ENCODE measurements at regions not wholly inside any gene's neighbourhood (a gene's known extent, or its start where the extent isn't known, plus 50 kb on each side); places are given as distances from the start of the nearest gene placed in this dataset.

DNA sequence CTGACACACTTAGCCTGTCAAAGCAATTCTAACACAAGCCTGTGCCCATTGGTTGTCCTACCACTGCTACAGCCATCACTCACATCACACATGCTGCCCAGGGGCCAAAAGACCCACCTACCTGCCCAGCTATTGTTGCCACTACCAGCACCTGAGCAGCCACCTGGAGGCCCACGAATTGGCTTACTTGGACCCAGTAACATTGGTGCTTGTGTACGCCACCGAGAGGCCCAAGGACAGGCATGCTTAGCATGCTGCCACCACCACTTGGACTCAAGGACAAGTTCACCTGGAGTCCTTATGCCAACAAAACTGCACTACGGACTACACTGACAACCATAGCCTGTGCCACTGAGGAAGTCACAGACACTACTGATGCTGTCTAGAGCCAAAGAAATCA lies 221.1 kb downstream of the SLC38A4 start:
- Histone ChIP-seq H3K36me3 (ENCODE audit: control insufficient read depth in 2 of 2, extremely low read depth in 1 of 2, insufficient read depth in 2 of 2, low read length in 2 of 2) (no peaks in the 10 kb centered on the region), H3K79me2 (ENCODE audit: control insufficient read depth, insufficient read depth, low read length) (no peaks in the 10 kb centered on the region), H3K9me3 (replicated peaks; ENCODE audit: control insufficient read depth, insufficient read depth, low read length) (no peaks in the 10 kb centered on the region), H4K20me1 (replicated peaks; ENCODE audit: control insufficient read depth, extremely low read depth, insufficient read depth, low read length) (no peaks in the 10 kb centered on the region), H2AFZ (ENCODE audit: low read depth, low read length) (no peak overlapping the region), H3K27me3 (ENCODE audit: control insufficient read depth in 2 of 2, insufficient read depth in 2 of 2, low read length in 2 of 2) (no peaks in the 10 kb centered on the region), H3K4me2 (ENCODE audit: insufficient read depth, low read length) (no peak overlapping the region), H3K4me3 (replicated peaks in 1 of 3; ENCODE audit: insufficient read depth in 1 of 3, low read depth in 1 of 3, low read length in 3 of 3) (no peak overlapping the region), H3K9ac (replicated peaks; ENCODE audit: extremely low read depth, insufficient read depth, low read length) (no peak overlapping the region), H3K4me1 (ENCODE audit: control insufficient read depth, extremely low read depth, insufficient read depth, low read length) (no peaks in the 10 kb centered on the region), H3K9me1 (replicated peaks; ENCODE audit: control insufficient read depth, extremely low read depth, insufficient read depth, low read length) (no peaks in the 10 kb centered on the region), H3K27ac (ENCODE audit: insufficient read depth, low read depth, low read length) (no peak overlapping the region)
- ChIA-PET POLR2A (no interaction called here), CTCF (interaction anchor here (1.3 kb wide), 1 partner anchor 11 kb away, joined by 5 read pairs; no protein-coding TSS in a partner anchor)
- no peak for FAIRE-seq
- no peak for DNase-seq (ENCODE audit: low read depth, low spot score)
- TF ChIP-seq GATA2 (IDR thresholded peaks at IDR 0.05; ENCODE audit: insufficient read depth, insufficient read length, low read depth, low read length) (no peak), POLR2A (IDR thresholded peaks at IDR 0.05; ENCODE audit: low read depth, low read length) (no peak)
- TF ChIP-seq, protein P1, sequence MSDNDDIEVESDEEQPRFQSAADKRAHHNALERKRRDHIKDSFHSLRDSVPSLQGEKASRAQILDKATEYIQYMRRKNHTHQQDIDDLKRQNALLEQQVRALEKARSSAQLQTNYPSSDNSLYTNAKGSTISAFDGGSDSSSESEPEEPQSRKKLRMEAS (IDR thresholded peaks at IDR 0.05; ENCODE audit: insufficient read depth, insufficient read length), result no peak
- intact Hi-C loops (cut with micrococcal nuclease) (no loop called here), dilution Hi-C loops (cut with MboI; ENCODE audit: extremely low pct_ligation_motif_present, low sequenced_read_pairs) (no loop called here)
- BruUV-seq (replicated peaks), result no TSS peak

DNA sequence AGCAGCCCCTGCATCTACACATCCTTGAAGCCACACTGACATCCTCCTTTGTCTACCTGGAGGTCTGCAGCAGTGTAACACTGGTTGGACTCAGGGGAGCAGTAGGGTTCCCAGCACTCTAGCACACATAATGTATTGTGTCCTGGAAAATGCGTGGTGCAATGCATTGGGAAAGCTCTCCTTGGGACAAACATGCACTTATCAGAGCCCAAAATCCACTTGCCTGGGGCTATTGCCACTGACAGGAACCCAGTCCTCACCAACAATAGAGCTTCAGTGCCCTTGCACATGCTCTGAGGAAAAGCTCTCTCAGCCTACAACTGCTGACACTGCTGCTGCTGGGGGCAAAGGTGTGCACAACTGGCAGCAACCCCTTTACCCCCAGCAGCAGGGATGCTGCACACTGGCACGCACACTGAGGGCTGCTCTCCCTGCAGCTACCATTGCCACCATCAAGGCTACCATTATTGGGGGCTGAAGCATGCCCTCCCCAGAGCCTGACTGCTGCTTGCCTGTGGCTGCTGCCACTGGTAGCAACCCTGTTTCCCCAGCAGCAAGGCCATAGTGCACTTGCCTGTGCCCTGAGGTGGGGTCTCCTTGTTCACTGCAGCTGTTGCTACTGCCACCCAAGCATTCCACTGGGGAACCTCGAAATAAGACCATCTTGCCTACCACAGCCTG lies 221.9 kb downstream of the SLC38A4 start:
- BruUV-seq (replicated peaks), result no TSS peak
- no peaks in the 10 kb centered on the region for H4K20me1 ChIP-seq (replicated peaks; ENCODE audit: control insufficient read depth, extremely low read depth, insufficient read depth, low read length)
- H3K9me3 ChIP-seq (replicated peaks; ENCODE audit: control insufficient read depth, insufficient read depth, low read length), result no peaks in the 10 kb centered on the region
- H3K9ac ChIP-seq (replicated peaks; ENCODE audit: extremely low read depth, insufficient read depth, low read length), result no peak overlapping the region
- H3K4me2 ChIP-seq (ENCODE audit: insufficient read depth, low read length), result no peak overlapping the region
- ChIA-PET CTCF (no interaction called here), POLR2A (no interaction called here)
- intact Hi-C loops (cut with micrococcal nuclease), result no loop called here
- FAIRE-seq, result no peak
- no peaks in the 10 kb centered on the region for H3K27me3 ChIP-seq (ENCODE audit: control insufficient read depth in 2 of 2, insufficient read depth in 2 of 2, low read length in 2 of 2)
- no peak overlapping the region for H3K4me3 ChIP-seq (replicated peaks in 1 of 3; ENCODE audit: insufficient read depth in 1 of 3, low read depth in 1 of 3, low read length in 3 of 3)
- no peaks in the 10 kb centered on the region for H3K36me3 ChIP-seq (ENCODE audit: control insufficient read depth in 2 of 2, extremely low read depth in 1 of 2, insufficient read depth in 2 of 2, low read length in 2 of 2)
- TF ChIP-seq POLR2AphosphoS5 (IDR thresholded peaks at IDR 0.05; ENCODE audit: insufficient read depth, low read depth, low read length), result no peak
- TF ChIP-seq, protein P2, sequence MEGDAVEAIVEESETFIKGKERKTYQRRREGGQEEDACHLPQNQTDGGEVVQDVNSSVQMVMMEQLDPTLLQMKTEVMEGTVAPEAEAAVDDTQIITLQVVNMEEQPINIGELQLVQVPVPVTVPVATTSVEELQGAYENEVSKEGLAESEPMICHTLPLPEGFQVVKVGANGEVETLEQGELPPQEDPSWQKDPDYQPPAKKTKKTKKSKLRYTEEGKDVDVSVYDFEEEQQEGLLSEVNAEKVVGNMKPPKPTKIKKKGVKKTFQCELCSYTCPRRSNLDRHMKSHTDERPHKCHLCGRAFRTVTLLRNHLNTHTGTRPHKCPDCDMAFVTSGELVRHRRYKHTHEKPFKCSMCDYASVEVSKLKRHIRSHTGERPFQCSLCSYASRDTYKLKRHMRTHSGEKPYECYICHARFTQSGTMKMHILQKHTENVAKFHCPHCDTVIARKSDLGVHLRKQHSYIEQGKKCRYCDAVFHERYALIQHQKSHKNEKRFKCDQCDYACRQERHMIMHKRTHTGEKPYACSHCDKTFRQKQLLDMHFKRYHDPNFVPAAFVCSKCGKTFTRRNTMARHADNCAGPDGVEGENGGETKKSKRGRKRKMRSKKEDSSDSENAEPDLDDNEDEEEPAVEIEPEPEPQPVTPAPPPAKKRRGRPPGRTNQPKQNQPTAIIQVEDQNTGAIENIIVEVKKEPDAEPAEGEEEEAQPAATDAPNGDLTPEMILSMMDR (IDR thresholded peaks at IDR 0.05; ENCODE audit: extremely low read depth in 1 of 2, insufficient read depth in 1 of 2, low read depth in 1 of 2, low read length in 2 of 2), result no peak
- no peak for TF ChIP-seq GATA2 (IDR thresholded peaks at IDR 0.05; ENCODE audit: insufficient read depth, insufficient read length, low read depth, low read length)
- no peak for TF ChIP-seq JUN (IDR thresholded peaks at IDR 0.05; ENCODE audit: borderline replicate concordance, insufficient read depth, insufficient read length, low read depth)
- TF ChIP-seq, protein P1 (IDR thresholded peaks at IDR 0.05; ENCODE audit: insufficient read depth, insufficient read length), result no peak
- TF ChIP-seq MYC (IDR thresholded peaks at IDR 0.05; ENCODE audit: low read depth, low read length), result no peak
- no peak for TF ChIP-seq POLR2A (IDR thresholded peaks at IDR 0.05; ENCODE audit: low read depth, low read length)
- TF ChIP-seq FOS (IDR thresholded peaks at IDR 0.05; ENCODE audit: borderline replicate concordance, insufficient read depth, low read length), result no peak
- TF ChIP-seq EZH2 (IDR thresholded peaks at IDR 0.05; ENCODE audit: borderline replicate concordance, low read depth, low read length, severe bottlenecking), result no peak
- H3K4me1 ChIP-seq (ENCODE audit: control insufficient read depth, extremely low read depth, insufficient read depth, low read length), result no peaks in the 10 kb centered on the region
- DNase-seq (ENCODE audit: low read depth, low spot score), result no peak
- H3K9me1 ChIP-seq (replicated peaks; ENCODE audit: control insufficient read depth, extremely low read depth, insufficient read depth, low read length), result no peaks in the 10 kb centered on the region
- no peak overlapping the region for H3K27ac ChIP-seq (ENCODE audit: insufficient read depth, low read depth, low read length)
- dilution Hi-C loops (cut with MboI; ENCODE audit: extremely low pct_ligation_motif_present, low sequenced_read_pairs), result no loop called here
- no peaks in the 10 kb centered on the region for H3K79me2 ChIP-seq (ENCODE audit: control insufficient read depth, insufficient read depth, low read length)
- H2AFZ ChIP-seq (ENCODE audit: low read depth, low read length), result no peak overlapping the region

All from endothelial cell of umbilical vein (primary cell).